Limb (tissue), 2 donors: ENCODE measurements at regions not wholly inside any gene's neighbourhood (a gene's known extent, or its start where the extent isn't known, plus 50 kb on each side); places are given as distances from the start of the nearest gene placed in this dataset.
"Not testable (repeated sequence)": the region's sequence is repeated elsewhere in the genome, so short reads cannot be mapped to it uniquely, and the experiment has no call there.

Experiments
- DNase-seq, 2 donors: peaks; one replicate each; pipeline ENCODE4 v3.0.0-alpha.2; 2016; ENCODE audit errors: extremely low spot score in 2 of 2

GRCh38 chr13:27327633-27328032 lies 57.0 kb downstream of the RASL11A start:
- no peak for DNase-seq

DNA sequence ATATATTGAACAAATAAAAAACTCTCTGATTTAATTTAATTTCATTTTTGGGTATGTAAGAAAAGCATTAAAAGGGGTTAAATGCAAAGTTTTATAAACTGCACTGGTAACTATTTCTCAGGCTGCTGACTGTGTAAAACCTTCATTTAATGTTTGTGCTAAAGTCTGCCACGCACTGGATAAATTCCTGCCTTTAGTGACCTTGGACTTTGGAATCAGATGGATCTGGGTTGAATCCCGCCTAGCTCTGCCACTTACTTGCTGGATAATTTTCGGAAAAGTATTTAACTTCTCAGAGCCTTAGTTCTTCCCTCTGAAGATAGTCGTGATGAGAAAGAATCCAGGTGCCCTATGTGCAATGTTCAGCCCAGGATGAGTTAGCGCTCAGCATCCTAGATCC lies 58.6 kb downstream of the RASL11A start:
- no peak for DNase-seq

- no peak for DNase-seq
These were observed 64.3 kb downstream of the RASL11A start for GRCh38 chr13:27334774-27335435.

GRCh38 chr13:27336014-27336673 lies 65.5 kb downstream of the RASL11A start:
- DNase-seq: no peak

GRCh38 chr13:27338207-27338606 lies 67.6 kb downstream of the RASL11A start:
- DNase-seq: no peak

- no peak for DNase-seq
These were observed 68.2 kb downstream of the RASL11A start for GRCh38 chr13:27338816-27339215.

DNA sequence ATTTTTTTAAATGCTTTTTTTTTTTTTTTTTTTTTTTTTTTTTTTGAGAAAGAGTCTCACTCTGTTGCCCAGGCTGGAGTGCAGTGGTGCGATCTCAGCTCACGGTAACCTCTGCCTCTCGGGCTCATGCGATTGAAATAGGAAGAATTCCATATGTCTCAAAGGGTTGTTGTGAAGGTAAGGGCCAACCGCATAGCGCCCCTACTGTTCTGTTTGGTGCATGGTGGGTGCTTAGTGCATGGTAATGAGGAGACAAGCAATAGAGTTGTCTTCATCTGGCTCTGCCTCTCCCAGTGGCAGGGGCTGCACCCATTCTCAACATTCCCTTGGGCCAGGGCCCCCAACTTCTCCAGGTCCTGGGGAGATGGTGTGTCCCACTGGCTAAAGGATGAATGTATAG lies 68.7 kb downstream of the RASL11A start:
- no peak for DNase-seq

DNA sequence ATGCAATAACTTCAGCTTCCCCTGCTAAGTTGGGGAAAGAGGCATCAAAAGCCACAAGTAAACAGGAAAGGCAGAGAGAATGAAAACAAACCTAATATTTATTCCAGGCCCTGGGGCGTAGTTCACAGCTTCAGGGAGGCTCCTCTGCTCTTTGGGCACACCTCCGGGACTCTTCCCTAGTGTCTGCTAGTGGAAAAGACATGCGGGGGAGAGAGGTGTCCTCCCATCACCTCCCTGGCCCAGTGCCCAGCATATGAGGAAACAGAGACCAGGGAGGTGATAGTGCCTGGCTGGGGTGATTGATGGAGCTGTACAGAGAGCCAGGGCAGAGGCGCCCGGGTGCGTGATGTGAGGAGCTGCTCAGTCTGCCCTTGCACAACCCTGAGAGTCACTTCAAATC lies 71.0 kb downstream of the RASL11A start:
- no peak for DNase-seq

DNA sequence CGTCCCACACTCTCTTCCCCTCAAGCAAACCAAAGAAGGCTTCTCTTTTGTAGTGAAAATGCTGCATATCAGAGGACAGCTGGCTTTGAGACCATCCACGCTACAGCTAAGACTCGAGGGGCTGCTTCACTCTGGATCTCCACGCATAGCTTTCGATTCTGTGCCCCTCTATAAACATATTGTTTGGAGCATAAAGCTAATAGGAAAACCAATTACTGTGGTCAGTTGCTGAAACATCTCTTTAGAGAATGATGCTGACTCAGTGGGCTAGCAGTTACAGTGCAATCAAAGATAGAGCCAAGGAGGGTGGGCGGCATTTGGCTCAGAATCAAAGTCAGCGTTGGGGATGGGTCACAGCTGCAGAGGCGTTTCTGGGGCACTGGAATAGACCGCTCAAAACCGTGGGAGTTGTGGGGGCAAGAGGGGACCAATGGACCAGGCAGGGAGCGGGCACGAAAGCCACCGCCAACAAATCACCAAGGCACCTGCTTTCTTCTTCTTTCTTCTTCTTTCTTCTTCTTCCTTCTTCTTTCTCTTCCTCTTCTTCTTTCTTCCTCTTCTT lies 76.7 kb downstream of the RASL11A start:
- no peak for DNase-seq

GRCh38 chr13:27348461-27348860 lies 76.0 kb upstream of the GTF3A start:
- DNase-seq: no peak

- no peak for DNase-seq
These were observed 75.0 kb upstream of the GTF3A start for GRCh38 chr13:27349458-27349857.

- not testable (repeated sequence) for DNase-seq
These were observed 73.6 kb upstream of the GTF3A start for GRCh38 chr13:27350825-27351224.

DNA sequence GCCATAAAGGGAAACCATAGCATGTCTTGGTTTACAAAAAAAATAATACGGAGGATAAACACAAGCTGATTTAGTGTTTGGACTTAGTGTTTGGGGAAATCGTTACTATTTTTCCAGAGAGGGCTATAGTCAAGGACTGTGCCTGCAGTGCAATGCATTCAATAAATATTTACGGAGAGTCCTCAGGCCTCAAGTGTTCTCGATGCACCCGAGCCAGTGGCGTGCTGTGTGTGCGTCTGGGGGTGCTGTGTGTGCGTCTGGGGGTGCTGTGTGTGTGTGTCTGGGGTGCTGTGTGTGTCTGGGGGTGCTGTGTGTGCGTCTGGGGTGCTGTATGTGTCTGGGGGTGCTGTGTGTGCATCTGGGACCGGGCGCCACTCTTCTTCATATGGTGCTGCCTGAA lies 71.7 kb upstream of the GTF3A start:
- no peak for DNase-seq

DNA sequence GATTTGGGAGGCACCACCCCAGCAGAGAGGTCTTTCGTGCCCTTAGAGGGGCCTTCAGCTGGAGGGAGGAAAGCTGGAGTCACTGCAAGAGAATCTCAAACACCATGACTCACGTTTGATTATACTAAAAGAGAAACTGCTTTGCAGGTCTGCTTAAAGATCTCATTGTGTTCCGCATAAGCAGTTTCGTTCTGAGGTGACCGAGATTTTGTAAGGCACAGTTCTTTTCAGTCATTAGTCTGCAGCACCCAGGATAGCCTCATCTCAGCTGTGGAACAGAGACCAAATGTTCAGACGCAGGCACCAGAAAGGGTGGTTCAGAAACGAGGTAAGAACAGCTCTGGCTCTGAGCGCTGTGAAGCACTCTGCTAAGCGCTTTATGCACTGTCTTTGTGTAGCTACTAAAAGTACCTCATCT lies 71.2 kb upstream of the GTF3A start:
- DNase-seq: no peak

GRCh38 chr13:27353708-27354107 lies 70.7 kb upstream of the GTF3A start:
- no peak for DNase-seq

DNA sequence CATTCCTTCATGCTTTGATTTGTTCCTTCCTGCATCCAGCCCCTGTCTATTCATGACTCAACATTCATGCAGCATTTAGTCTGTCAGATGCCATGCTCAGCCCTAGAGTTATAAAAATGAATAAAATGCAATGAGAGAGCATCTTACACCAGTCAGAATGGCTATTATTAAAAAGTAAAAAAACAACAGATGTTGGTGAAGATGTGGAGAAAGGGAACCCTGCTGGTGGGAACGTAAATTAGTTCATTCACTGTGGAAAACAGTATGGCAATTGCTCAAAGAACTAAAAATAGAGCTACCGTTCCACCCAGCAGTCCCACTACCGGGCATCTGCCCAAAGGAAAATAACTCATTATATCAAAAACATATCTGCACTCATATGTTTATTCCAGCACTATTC lies 70.0 kb upstream of the GTF3A start:
- DNase-seq: no peak

DNA sequence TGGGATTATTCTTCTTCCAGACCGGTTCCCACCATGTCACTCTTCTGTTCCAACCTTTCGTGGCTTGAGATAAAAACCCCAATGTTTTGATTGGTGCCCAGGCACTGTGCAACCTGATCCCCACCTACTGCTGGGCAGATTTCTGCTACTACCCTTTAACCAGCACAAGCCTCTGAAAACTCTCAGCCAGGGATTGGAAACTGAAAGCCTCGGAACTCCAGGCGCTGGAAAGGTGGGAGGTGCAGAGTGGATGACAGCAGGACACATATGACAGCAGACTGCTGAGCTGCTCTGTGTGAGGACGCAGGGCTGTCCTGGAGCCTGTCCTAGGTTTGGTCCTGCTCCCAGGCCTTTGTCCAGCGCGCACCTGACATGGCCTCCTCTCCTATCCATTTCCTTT lies 68.5 kb upstream of the GTF3A start:
- DNase-seq: no peak

- no peak for DNase-seq
These were observed 66.0 kb upstream of the GTF3A start for GRCh38 chr13:27358420-27358819.

GRCh38 chr13:27359199-27359821 lies 65.1 kb upstream of the GTF3A start:
- DNase-seq: peak; percentile 55 to 84

DNA sequence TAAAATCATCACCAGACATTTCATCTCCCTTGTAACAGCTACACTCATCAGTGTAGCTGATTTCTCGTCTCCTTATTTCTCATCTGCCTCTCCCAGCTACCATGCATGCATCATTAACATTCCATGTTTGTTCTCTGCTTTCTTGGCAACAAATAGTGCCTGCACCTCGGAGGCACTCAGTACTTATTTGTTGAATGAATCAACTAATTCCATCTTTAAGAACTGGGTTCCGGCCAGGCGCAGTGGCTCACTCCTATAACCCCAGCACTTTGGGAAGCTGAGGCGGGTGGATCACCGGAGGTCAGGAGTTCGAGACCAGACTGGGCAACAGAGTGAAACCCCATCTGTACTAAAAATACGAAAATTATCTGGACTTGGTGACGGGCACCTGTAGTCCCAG lies 63.9 kb upstream of the GTF3A start:
- no peak for DNase-seq

DNA sequence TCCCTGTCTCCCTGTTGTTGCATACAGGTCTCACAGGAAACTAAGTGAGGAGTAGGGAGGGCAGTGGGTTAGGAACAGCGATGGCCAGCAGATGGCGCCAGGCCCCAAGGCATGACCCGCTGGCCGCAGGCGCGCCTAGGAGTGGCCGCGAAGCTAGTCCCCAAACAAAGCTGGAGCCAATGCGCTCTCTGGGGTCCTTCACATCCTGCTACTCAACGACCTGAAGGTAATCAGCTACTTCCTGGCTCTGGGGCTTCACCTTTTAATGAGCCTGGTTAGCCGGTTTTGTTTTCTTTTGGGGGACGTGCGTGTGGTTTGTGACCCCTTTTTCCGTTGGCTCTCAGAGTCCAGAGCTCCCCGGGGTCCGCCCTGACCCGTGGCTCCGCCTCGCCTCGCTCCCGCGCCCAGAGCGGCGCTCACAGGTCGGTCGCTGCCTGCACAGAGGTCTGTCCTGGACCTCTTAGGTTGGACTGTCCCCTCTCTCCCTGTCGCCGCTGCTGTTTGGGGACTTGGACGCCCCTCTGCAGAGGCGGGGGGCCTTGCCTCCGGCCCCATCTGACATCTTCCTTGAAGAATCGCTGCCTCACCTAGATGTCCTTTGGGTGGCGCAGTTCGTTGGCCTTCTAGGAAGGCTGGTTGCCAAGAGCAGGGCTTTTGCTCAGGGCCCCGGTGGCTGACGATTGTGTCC lies 62.2 kb upstream of the GTF3A start:
- peak; percentile 85 to 88 for DNase-seq

GRCh38 chr13:27363637-27364036 lies 60.8 kb upstream of the GTF3A start:
- not testable (repeated sequence) for DNase-seq
